ENCODE measurements at regions not wholly inside any gene's neighbourhood (a gene's known extent, or its start where the extent isn't known, plus 50 kb on each side); places are given as distances from the start of the nearest gene placed in this dataset.
A peak's percentile ranks its signal among the peaks of the same experiment; 100 is the strongest.
"Not testable (repeated sequence)": the region's sequence is repeated elsewhere in the genome, so short reads cannot be mapped to it uniquely, and the experiment has no call there.

- H3K27me3 ChIP-seq (replicated peaks; ENCODE audit: insufficient read depth) = no peaks in the 10 kb centered on the region
- intact Hi-C loops (cut with DNase I) = no loop called here
- H3K9me3 ChIP-seq = no peaks in the 10 kb centered on the region
- no peak overlapping the region for H3K27ac ChIP-seq
- no peaks in the 10 kb centered on the region for H3K36me3 ChIP-seq
- WGBS = 93% methylated on average over 1 of the region's 1 CpG
- TF ChIP-seq CTCF (IDR thresholded peaks at IDR 0.05) (no peak), POLR2AphosphoS5 (IDR thresholded peaks at IDR 0.05) (no peak)
- no peak overlapping the region for H3K4me3 ChIP-seq
- no peak for DNase-seq (ENCODE audit: low spot score)
- H3K4me1 ChIP-seq (replicated peaks) = no peaks in the 10 kb centered on the region
Measured at GRCh38 chr3:65145680-65146079, 457.9 kb upstream of the ADAMTS9 start.

GRCh38 chr3:65144791-65145351, 457.1 kb upstream of the ADAMTS9 start:
- Histone ChIP-seq H3K27ac (no peak overlapping the region), H3K27me3 (replicated peaks; ENCODE audit: insufficient read depth) (no peaks in the 10 kb centered on the region), H3K36me3 (no peaks in the 10 kb centered on the region), H3K4me1 (replicated peaks) (no peaks in the 10 kb centered on the region), H3K9me3 (no peaks in the 10 kb centered on the region), H3K4me3 (no peak overlapping the region)
- intact Hi-C loops (cut with DNase I) = no loop called here
- TF ChIP-seq CTCF (IDR thresholded peaks at IDR 0.05) = no peak
- TF ChIP-seq POLR2A (IDR thresholded peaks at IDR 0.05) = no peak
- TF ChIP-seq POLR2AphosphoS5 (IDR thresholded peaks at IDR 0.05) = no peak
- no peak for DNase-seq (ENCODE audit: low spot score)

- no peaks in the 10 kb centered on the region for H3K27me3 ChIP-seq (replicated peaks; ENCODE audit: insufficient read depth)
- H3K36me3 ChIP-seq = no peaks in the 10 kb centered on the region
- H3K4me3 ChIP-seq = no peak overlapping the region
- TF ChIP-seq POLR2AphosphoS5 (IDR thresholded peaks at IDR 0.05) (no peak), POLR2A (IDR thresholded peaks at IDR 0.05) (no peak), CTCF (IDR thresholded peaks at IDR 0.05) (no peak)
- H3K9me3 ChIP-seq = no peaks in the 10 kb centered on the region
- no peaks in the 10 kb centered on the region for H3K4me1 ChIP-seq (replicated peaks)
- intact Hi-C loops (cut with DNase I) = no loop called here
- H3K27ac ChIP-seq = no peak overlapping the region
- no peak for DNase-seq (ENCODE audit: low spot score)
Measured at GRCh38 chr3:65142456-65142855, 454.7 kb upstream of the ADAMTS9 start.

- intact Hi-C loops (cut with DNase I) = no loop called here
- H3K36me3 ChIP-seq = no peaks in the 10 kb centered on the region
- no peak for DNase-seq (ENCODE audit: low spot score)
- no peaks in the 10 kb centered on the region for H3K4me1 ChIP-seq (replicated peaks)
- no peaks in the 10 kb centered on the region for H3K27me3 ChIP-seq (replicated peaks; ENCODE audit: insufficient read depth)
- no peak for TF ChIP-seq POLR2A (IDR thresholded peaks at IDR 0.05)
- TF ChIP-seq CTCF (IDR thresholded peaks at IDR 0.05) = no peak
- TF ChIP-seq POLR2AphosphoS5 (IDR thresholded peaks at IDR 0.05) = no peak
- WGBS = 89% methylated on average over 3 of the region's 3 CpGs
- no peaks in the 10 kb centered on the region for H3K9me3 ChIP-seq
- H3K27ac ChIP-seq = no peak overlapping the region
- no peak overlapping the region for H3K4me3 ChIP-seq
Measured at GRCh38 chr3:65138556-65138955, 450.8 kb upstream of the ADAMTS9 start.

GRCh38 chr3:65133752-65134151, 446.0 kb upstream of the ADAMTS9 start:
- H3K4me1 ChIP-seq (replicated peaks); H3K9me3 ChIP-seq; intact Hi-C loops (cut with DNase I); H3K27me3 ChIP-seq (replicated peaks; ENCODE audit: insufficient read depth); H3K27ac ChIP-seq; H3K4me3 ChIP-seq; H3K36me3 ChIP-seq: not testable (repeated sequence)
- peak; percentile 22 for DNase-seq (ENCODE audit: low spot score)
- WGBS = 14% methylated on average over 3 of the region's 3 CpGs
- peak; percentile 37 for TF ChIP-seq POLR2AphosphoS5 (IDR thresholded peaks at IDR 0.05)
